GM12864 (cell line): ENCODE measurements at regions not wholly inside any gene's neighbourhood (a gene's known extent, or its start where the extent isn't known, plus 50 kb on each side); places are given as distances from the start of the nearest gene placed in this dataset.

Experiments
- DNase-seq: peaks from one replicate; pipeline ENCODE4 v3.0.0-alpha.2; 2011; ENCODE audit warnings: low read depth
- H3K4me3 ChIP-seq: 2 replicates; pipeline ENCODE4 v1.5.1; 2011; ENCODE audit warnings: mild to moderate bottlenecking, low read depth, low read length, control low read depth
- CTCF ChIP-seq: IDR thresholded peaks from 2 replicates; pipeline ENCODE4 v1.5.1; 2011; ENCODE audit warnings: low read depth, mild to moderate bottlenecking, moderate library complexity, low read length, control low read depth, inconsistent platforms; ENCODE audit errors: missing control alignments

GRCh38 chr13:74187564-74187963, 53.4 kb upstream of the KLF12 start:
- DNase-seq: no peak
- TF ChIP-seq CTCF: no peak
- no peak overlapping the region for H3K4me3 ChIP-seq

- no peak for DNase-seq
- TF ChIP-seq CTCF: no peak
- H3K4me3 ChIP-seq: no peak overlapping the region
These were observed 50.1 kb upstream of the KLF12 start for GRCh38 chr13:74184283-74184682.
